ENCODE measurements at regions not wholly inside any gene's neighbourhood (a gene's known extent, or its start where the extent isn't known, plus 50 kb on each side); places are given as distances from the start of the nearest gene placed in this dataset.

GRCh38 chr20:3304456-3304855, 65.5 kb upstream of the SLC4A11 start:
- no TSS peak for BruUV-seq (replicated peaks)
- ATAC-seq: no peak
- Histone ChIP-seq H3K4me3 (no peak overlapping the region), H2AFZ (ENCODE audit: low read depth, low read length) (no peak overlapping the region), H3K9me3 (replicated peaks; ENCODE audit: control insufficient read depth, insufficient read depth, low read depth, low read length) (no peaks in the 10 kb centered on the region), H3K27ac (ENCODE audit: extremely low read depth, low read depth, low read length) (no peak overlapping the region), H3K9me1 (ENCODE audit: control insufficient read depth, insufficient read depth, low read length) (no peaks in the 10 kb centered on the region), H3K9ac (ENCODE audit: insufficient read depth in 1 of 2, low read depth in 2 of 2, low read length in 2 of 2) (no peak overlapping the region), H3K27me3 (ENCODE audit: control insufficient read depth in 2 of 2, insufficient read depth in 2 of 2, low read length in 2 of 2) (no peaks in the 10 kb centered on the region), H3K79me2 (ENCODE audit: control insufficient read depth, insufficient read depth, low read length) (no peaks in the 10 kb centered on the region), H3K36me3 (ENCODE audit: control insufficient read depth, insufficient read depth, low read length) (peaks cover 7% of the 10 kb centered on the region; the same call in 2 of the 3 replicates), H3K4me1 (replicated peaks in 1 of 2; ENCODE audit: control insufficient read depth in 2 of 2, insufficient read depth in 2 of 2, low read length in 2 of 2) (no peaks in the 10 kb centered on the region), H3K4me2 (ENCODE audit: insufficient read depth, low read length) (no peak overlapping the region), H4K20me1 (replicated peaks; ENCODE audit: control insufficient read depth, insufficient read depth, low read length) (no peaks in the 10 kb centered on the region)
- no peak for FAIRE-seq
- intact Hi-C loops (cut with micrococcal nuclease): no loop called here
- ChIA-PET CTCF (ENCODE audit: low intra/inter-chr PET ratio) (no interaction called here), POLR2A (interaction anchor here (1.1 kb wide), 1 partner anchor 8 kb away, joined by 3 read pairs; no protein-coding TSS in a partner anchor)
- in situ Hi-C loops (cut with MboI): no loop called here
- no peak for DNase-seq (ENCODE audit: extremely low read depth in 1 of 4, low spot score in 3 of 4)
- WGBS (ENCODE audit: insufficient coverage, low coverage, missing lambda C conversion rate): 71% methylated on average over 4 of the region's 4 CpGs
- TF ChIP-seq, protein P1, sequence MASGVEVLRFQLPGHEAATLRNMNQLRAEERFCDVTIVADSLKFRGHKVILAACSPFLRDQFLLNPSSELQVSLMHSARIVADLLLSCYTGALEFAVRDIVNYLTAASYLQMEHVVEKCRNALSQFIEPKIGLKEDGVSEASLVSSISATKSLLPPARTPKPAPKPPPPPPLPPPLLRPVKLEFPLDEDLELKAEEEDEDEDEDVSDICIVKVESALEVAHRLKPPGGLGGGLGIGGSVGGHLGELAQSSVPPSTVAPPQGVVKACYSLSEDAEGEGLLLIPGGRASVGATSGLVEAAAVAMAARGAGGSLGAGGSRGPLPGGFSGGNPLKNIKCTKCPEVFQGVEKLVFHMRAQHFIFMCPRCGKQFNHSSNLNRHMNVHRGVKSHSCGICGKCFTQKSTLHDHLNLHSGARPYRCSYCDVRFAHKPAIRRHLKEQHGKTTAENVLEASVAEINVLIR (CRISPR knock-in tag; IDR thresholded peaks at IDR 0.05): no peak
- TF ChIP-seq ZNF695 (CRISPR knock-in tag; IDR thresholded peaks at IDR 0.05) (no peak), NFATC3 (IDR thresholded peaks at IDR 0.05) (no peak), ZNF77 (CRISPR knock-in tag; IDR thresholded peaks at IDR 0.05) (no peak), DPF2 (IDR thresholded peaks at IDR 0.05) (no peak), IFI16 (CRISPR knock-in tag; IDR thresholded peaks at IDR 0.05) (no peak), ZNF3 (CRISPR knock-in tag; IDR thresholded peaks at IDR 0.05) (no peak), FUS (optimal IDR thresholded peaks at IDR 0.05; ENCODE audit: low read depth, low read length) (no peak), TAF15 (IDR thresholded peaks at IDR 0.05; ENCODE audit: low read depth, low read length) (no peak), RBBP5 (IDR thresholded peaks at IDR 0.05; ENCODE audit: borderline replicate concordance, insufficient read depth, low read length, poor library complexity, severe bottlenecking) (no peak), MTA2 (IDR thresholded peaks at IDR 0.05; ENCODE audit: low read depth) (no peak), ZBTB8A (IDR thresholded peaks at IDR 0.05; ENCODE audit: partially characterized antibody) (no peak)
- TF ChIP-seq, protein P2, sequence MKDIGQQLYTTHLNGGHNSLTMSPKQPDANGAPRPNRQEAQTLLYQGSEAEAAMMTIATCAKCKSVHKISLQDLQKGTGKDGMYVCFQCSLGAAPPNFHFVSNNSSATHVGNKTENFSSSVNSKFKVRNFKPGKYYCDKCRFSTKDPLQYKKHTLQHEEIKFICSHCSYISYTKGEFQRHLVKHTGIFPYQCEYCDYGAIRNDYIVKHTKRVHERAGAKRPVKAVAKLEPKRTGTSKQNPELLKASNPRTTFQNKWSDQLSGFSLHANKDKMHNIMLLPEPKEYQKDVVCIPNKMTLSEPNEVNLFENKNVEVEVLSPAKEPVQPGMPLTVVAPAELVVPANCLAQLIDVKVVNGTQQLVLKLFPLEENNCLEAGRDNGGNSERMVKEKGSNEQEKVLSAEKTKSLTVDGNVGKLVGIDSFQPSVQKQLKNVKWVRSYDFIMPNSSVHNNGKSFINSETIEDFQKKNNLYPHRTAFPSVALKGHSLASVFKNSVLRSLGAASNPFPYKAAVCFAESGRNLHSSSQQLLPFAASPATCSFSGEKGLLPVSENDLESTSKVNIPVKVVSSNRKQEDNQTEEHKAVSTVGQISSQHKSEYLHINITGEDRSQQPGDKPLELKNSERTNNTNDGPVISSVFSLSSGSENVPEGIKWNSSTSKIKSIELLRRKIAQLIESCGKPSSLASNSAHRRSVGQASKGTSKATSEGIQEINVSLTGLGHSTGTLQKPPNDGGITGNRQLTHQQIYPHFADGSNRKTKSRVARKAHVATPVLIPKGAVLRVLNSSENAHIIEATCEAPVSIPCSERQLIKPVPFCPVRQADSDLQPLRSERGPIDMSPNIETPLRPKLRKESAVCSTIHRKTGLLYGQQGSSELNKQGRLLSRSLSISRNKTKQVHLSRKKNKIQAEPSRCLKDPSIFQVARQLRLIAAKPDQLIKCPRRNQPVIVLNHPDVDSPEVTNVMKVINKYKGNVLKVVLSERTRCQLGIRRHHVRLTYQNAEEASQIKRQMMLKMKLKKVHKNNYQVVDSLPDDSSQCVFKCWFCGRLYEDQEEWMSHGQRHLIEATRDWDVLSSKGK (CRISPR knock-in tag; IDR thresholded peaks at IDR 0.05): no peak
- TF ChIP-seq, protein P3, sequence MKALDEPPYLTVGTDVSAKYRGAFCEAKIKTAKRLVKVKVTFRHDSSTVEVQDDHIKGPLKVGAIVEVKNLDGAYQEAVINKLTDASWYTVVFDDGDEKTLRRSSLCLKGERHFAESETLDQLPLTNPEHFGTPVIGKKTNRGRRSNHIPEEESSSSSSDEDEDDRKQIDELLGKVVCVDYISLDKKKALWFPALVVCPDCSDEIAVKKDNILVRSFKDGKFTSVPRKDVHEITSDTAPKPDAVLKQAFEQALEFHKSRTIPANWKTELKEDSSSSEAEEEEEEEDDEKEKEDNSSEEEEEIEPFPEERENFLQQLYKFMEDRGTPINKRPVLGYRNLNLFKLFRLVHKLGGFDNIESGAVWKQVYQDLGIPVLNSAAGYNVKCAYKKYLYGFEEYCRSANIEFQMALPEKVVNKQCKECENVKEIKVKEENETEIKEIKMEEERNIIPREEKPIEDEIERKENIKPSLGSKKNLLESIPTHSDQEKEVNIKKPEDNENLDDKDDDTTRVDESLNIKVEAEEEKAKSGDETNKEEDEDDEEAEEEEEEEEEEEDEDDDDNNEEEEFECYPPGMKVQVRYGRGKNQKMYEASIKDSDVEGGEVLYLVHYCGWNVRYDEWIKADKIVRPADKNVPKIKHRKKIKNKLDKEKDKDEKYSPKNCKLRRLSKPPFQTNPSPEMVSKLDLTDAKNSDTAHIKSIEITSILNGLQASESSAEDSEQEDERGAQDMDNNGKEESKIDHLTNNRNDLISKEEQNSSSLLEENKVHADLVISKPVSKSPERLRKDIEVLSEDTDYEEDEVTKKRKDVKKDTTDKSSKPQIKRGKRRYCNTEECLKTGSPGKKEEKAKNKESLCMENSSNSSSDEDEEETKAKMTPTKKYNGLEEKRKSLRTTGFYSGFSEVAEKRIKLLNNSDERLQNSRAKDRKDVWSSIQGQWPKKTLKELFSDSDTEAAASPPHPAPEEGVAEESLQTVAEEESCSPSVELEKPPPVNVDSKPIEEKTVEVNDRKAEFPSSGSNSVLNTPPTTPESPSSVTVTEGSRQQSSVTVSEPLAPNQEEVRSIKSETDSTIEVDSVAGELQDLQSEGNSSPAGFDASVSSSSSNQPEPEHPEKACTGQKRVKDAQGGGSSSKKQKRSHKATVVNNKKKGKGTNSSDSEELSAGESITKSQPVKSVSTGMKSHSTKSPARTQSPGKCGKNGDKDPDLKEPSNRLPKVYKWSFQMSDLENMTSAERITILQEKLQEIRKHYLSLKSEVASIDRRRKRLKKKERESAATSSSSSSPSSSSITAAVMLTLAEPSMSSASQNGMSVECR (CRISPR knock-in tag; IDR thresholded peaks at IDR 0.05): no peak
